ENCODE measurements at regions not wholly inside any gene's neighbourhood (a gene's known extent, or its start where the extent isn't known, plus 50 kb on each side); places are given as distances from the start of the nearest gene placed in this dataset.
A peak's percentile ranks its signal among the peaks of the same experiment; 100 is the strongest.

GRCh38 chr1:199041173-199041914, 402.5 kb downstream of the PTPRC start:
- no peak overlapping the region for H3K4me3 Mint-ChIP-seq
- H3K27ac Mint-ChIP-seq: no peak overlapping the region
- H3K27me3 Mint-ChIP-seq (ENCODE audit: low read depth): peaks cover 3% of the 10 kb centered on the region
- no peaks in the 10 kb centered on the region for H3K9me3 Mint-ChIP-seq
- H3K4me1 Mint-ChIP-seq: no peaks in the 10 kb centered on the region
- no peak for TF ChIP-seq CTCF (IDR thresholded peaks at IDR 0.05; ENCODE audit: unreplicated experiment in 3 of 3)
- no peaks in the 10 kb centered on the region for H3K36me3 Mint-ChIP-seq (ENCODE audit: low read depth)

- H3K4me1 Mint-ChIP-seq: no peaks in the 10 kb centered on the region
- peaks cover 2% of the 10 kb centered on the region for H3K9me3 Mint-ChIP-seq
- no peaks in the 10 kb centered on the region for H3K36me3 Mint-ChIP-seq (ENCODE audit: low read depth)
- no peak overlapping the region for H3K27ac Mint-ChIP-seq
- TF ChIP-seq CTCF (IDR thresholded peaks at IDR 0.05; ENCODE audit: unreplicated experiment in 3 of 3): no peak
- H3K4me3 Mint-ChIP-seq: no peak overlapping the region
- H3K27me3 Mint-ChIP-seq (ENCODE audit: low read depth): peaks cover 3% of the 10 kb centered on the region
These were observed 403.4 kb downstream of the PTPRC start for GRCh38 chr1:199042193-199042592.

- H3K4me3 Mint-ChIP-seq: no peak overlapping the region
- peaks cover 19% of the 10 kb centered on the region for H3K9me3 Mint-ChIP-seq
These were observed 405.4 kb downstream of the PTPRC start for GRCh38 chr1:199044191-199044590.

GRCh38 chr1:199046618-199047017, 407.8 kb downstream of the PTPRC start:
- no peak for TF ChIP-seq CTCF (IDR thresholded peaks at IDR 0.05; ENCODE audit: unreplicated experiment in 3 of 3)
- H3K27ac Mint-ChIP-seq: no peak overlapping the region
- no peaks in the 10 kb centered on the region for H3K4me1 Mint-ChIP-seq
- no peaks in the 10 kb centered on the region for H3K27me3 Mint-ChIP-seq (ENCODE audit: low read depth)
- no peak overlapping the region for H3K4me3 Mint-ChIP-seq
- peaks cover 6% of the 10 kb centered on the region for H3K36me3 Mint-ChIP-seq (ENCODE audit: low read depth)
- peaks cover 42% of the 10 kb centered on the region for H3K9me3 Mint-ChIP-seq

More at GRCh38 chr1:199044191-199044590, 405.4 kb downstream of the PTPRC start:
- H3K36me3 Mint-ChIP-seq (ENCODE audit: low read depth): peaks cover 1% of the 10 kb centered on the region
- TF ChIP-seq CTCF (IDR thresholded peaks at IDR 0.05; ENCODE audit: unreplicated experiment in 3 of 3): no peak
- H3K27me3 Mint-ChIP-seq (ENCODE audit: low read depth): peaks cover 3% of the 10 kb centered on the region
- H3K4me1 Mint-ChIP-seq: no peaks in the 10 kb centered on the region
- no peak overlapping the region for H3K27ac Mint-ChIP-seq

GRCh38 chr1:199054694-199055093, 415.9 kb downstream of the PTPRC start:
- peaks cover 18% of the 10 kb centered on the region for H3K9me3 Mint-ChIP-seq
- H3K36me3 Mint-ChIP-seq (ENCODE audit: low read depth): peaks cover under 1% of the 10 kb centered on the region
- peaks cover 16% of the 10 kb centered on the region for H3K4me1 Mint-ChIP-seq
- H3K4me3 Mint-ChIP-seq: no peak overlapping the region
- H3K27me3 Mint-ChIP-seq (ENCODE audit: low read depth): no peaks in the 10 kb centered on the region
- no peak for TF ChIP-seq CTCF (IDR thresholded peaks at IDR 0.05; ENCODE audit: unreplicated experiment in 3 of 3)
- no peak overlapping the region for H3K27ac Mint-ChIP-seq

GRCh38 chr1:199057322-199057721, 418.5 kb downstream of the PTPRC start:
- Mint-ChIP-seq H3K27ac (peak overlapping the region in 2 of 3 experiments; percentile 31 to 82), H3K4me1 (peaks cover 16% of the 10 kb centered on the region), H3K27me3 (ENCODE audit: low read depth) (no peaks in the 10 kb centered on the region), H3K36me3 (ENCODE audit: low read depth) (no peaks in the 10 kb centered on the region), H3K9me3 (peaks cover 3% of the 10 kb centered on the region), H3K4me3 (no peak overlapping the region)
- TF ChIP-seq CTCF (IDR thresholded peaks at IDR 0.05; ENCODE audit: unreplicated experiment in 3 of 3): no peak
